Activated B cell treated with CpG ODN at 0.5 μM for 24 hours (primary cell): ENCODE measurements at regions not wholly inside any gene's neighbourhood (a gene's known extent, or its start where the extent isn't known, plus 50 kb on each side); places are given as distances from the start of the nearest gene placed in this dataset.
"Not testable (repeated sequence)": the region's sequence is repeated elsewhere in the genome, so short reads cannot be mapped to it uniquely, and the experiment has no call there.

Experiments
- ATAC-seq: fragments of 200-7000 bp; cut with Tn5 transposase; one replicate; pipeline ENCODE4 v1.10.0; 2021; ENCODE audit warnings: low read depth, mild to moderate bottlenecking, moderate library complexity
- CTCF ChIA-PET: fragments of 350-600 bp; sonication (Branson Sonifier 250); formaldehyde crosslinking; loops from one replicate; lab custom pipeline; 2021; ENCODE audit warnings: antibody characterized with exemption; lab: Charles Lee
- POLR2A ChIA-PET: fragments of 350-600 bp; sonication (Branson Sonifier 250); formaldehyde crosslinking; loops from one replicate; lab custom pipeline; 2021; ENCODE audit warnings: antibody characterized with exemption; lab: Charles Lee
- DNase-seq: peaks from one replicate; pipeline ENCODE4 v3.0.0; 2022
- H3K27ac Mint-ChIP-seq: one replicate; pipeline ENCODE4 v1.8.0; 2020; ENCODE audit warnings: mixed read lengths
- H3K27me3 Mint-ChIP-seq: one replicate; pipeline ENCODE4 v1.8.0; 2021; ENCODE audit warnings: mixed read lengths
- H3K36me3 Mint-ChIP-seq: one replicate; pipeline ENCODE4 v1.8.0; 2021; ENCODE audit warnings: low read depth, mixed read lengths
- H3K4me1 Mint-ChIP-seq: one replicate; pipeline ENCODE4 v1.8.0; 2021; ENCODE audit warnings: mixed read lengths
- H3K4me3 Mint-ChIP-seq: one replicate; pipeline ENCODE4 v1.8.0; 2020; ENCODE audit warnings: mild to moderate bottlenecking, mixed read lengths
- H3K9me3 Mint-ChIP-seq: one replicate; pipeline ENCODE4 v1.8.0; 2020; ENCODE audit warnings: mixed read lengths
- intact Hi-C: fragments of 100-400 bp; cut with micrococcal nuclease; formaldehyde crosslinking; loops from one replicate; pipeline ENCODE4 v1.15.1; 2024

DNA sequence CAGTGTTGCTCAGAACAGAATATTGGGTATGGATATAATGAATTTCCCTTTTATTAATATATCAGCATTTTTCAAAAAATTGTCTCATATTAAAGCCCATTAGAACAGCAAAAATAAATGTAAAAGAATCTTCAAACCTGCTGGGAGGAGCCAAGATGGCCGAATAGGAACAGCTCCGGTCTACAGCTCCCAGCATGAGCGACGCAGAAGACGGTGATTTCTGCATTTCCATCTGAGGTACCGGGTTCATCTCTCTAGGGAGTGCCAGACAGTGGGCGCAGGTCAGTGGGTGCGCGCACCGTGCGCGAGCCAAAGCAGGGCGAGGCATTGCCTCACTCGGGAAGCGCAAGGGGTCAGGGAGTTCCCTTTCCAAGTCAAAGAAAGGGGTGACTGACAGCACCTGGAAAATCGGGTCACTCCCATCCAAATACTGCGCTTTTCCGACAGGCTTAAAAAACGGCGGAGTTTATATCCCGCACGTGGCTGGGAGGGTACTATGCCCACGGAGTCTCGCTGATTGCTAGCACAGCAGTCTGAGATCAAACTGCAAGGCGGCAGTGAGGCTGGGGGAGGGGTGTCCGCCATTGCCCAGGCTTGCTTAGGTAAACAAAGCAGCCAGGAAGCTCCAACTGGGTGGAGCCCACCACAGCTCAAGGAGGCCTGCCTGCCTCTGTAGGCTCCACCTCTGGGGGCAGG is 816.8 kb downstream of the TTLL7 start:
- H3K4me3 Mint-ChIP-seq, CTCF ChIA-PET, ATAC-seq, H3K9me3 Mint-ChIP-seq, DNase-seq, H3K36me3 Mint-ChIP-seq, H3K4me1 Mint-ChIP-seq, H3K27ac Mint-ChIP-seq, POLR2A ChIA-PET, intact Hi-C loops, H3K27me3 Mint-ChIP-seq: not testable (repeated sequence)

DNA sequence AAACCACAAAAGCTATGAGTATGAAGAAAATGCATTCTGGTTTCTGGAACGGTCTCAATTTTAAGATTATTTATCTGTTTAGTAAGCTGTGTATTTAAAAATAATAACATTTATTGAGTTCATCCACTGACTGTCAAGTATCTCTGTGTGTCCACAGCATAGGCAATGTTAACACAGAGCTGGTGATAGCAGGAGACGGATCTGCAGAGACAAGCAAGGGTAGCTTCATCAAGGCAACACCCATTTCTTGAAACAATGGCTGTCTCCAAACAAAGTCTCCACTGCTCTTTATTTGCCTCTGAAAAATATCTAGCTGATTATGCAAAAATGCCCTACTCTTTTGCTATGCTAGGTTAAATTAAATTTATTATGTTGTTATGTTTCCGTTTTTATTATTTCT is 818.3 kb downstream of the TTLL7 start:
- intact Hi-C loops, H3K4me3 Mint-ChIP-seq, H3K4me1 Mint-ChIP-seq, DNase-seq, H3K27ac Mint-ChIP-seq, ATAC-seq, H3K9me3 Mint-ChIP-seq, H3K36me3 Mint-ChIP-seq, H3K27me3 Mint-ChIP-seq, POLR2A ChIA-PET, CTCF ChIA-PET: not testable (repeated sequence)

DNA sequence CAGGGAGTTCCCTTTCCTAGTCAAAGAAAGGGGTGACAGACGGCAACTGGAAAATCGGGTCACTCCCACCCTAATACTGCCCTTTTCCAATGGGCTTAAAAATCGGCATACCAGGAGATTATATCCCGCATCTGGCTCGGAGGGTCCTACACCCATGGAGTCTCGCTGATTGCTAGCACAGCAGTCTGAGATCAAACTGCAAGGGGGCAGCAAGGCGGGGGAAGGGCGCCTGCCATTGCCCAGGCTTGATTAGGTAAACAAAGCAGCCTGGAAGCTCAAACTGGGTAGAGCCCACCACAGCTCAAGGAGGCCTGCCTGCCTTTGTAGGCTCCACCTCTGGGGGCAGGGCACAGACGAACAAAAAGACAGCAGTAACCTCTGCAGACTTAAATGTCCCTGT is 831.3 kb downstream of the TTLL7 start:
- ATAC-seq, POLR2A ChIA-PET, H3K36me3 Mint-ChIP-seq, H3K4me3 Mint-ChIP-seq, H3K4me1 Mint-ChIP-seq, H3K9me3 Mint-ChIP-seq, CTCF ChIA-PET, H3K27me3 Mint-ChIP-seq, H3K27ac Mint-ChIP-seq, DNase-seq, intact Hi-C loops: not testable (repeated sequence)

DNA sequence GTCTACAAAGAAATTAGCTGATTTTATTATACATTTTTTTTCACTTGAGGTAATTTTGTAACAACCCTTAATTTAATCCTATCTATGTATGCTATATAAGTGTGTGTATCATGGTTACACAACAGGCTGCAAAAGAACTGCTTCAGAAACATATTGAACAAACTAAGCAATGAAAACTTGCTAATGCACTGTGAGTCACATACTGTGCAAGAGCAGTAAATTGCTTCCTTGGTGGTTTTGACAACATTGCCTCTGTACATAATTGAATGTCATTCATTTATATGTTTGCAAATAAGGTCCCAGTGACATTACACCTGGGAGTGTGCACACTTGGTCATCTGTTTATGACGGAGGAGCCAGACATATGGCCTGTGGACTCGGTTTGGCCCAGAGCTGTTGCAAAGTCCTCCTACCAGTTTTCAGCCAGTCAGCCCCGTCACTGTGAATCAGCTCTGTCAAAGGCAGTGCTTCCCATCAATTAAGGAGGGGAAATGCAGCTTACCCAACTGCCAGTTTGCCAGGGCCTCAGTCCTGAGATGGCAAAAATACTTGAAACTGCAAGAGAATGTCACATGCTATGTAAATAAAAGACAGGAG is 835.0 kb downstream of the TTLL7 start:
- H3K9me3 Mint-ChIP-seq, H3K27me3 Mint-ChIP-seq, intact Hi-C loops, H3K27ac Mint-ChIP-seq, ATAC-seq, H3K4me3 Mint-ChIP-seq, DNase-seq, CTCF ChIA-PET, H3K36me3 Mint-ChIP-seq, H3K4me1 Mint-ChIP-seq, POLR2A ChIA-PET: not testable (repeated sequence)

DNA sequence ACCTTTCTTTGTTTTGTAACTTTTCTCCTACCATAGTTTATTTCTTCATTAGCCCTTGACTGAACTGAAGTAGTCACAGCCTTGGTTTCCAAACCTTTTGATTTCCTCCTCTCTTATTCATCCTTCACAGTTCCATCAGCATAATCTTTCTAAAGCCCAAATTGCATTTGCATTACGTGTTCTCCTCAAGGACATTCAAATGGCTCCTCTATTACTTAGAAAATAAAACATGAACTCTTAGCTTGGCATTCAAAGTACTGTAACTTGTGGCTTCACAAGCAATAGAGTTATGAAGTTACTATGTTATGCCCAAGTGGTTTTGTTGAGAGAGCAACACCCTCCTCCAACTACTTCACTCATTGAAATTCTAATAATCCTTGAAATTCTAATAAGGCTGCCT is 840.0 kb downstream of the TTLL7 start:
- H3K27me3 Mint-ChIP-seq, DNase-seq, H3K4me1 Mint-ChIP-seq, CTCF ChIA-PET, intact Hi-C loops, H3K36me3 Mint-ChIP-seq, H3K4me3 Mint-ChIP-seq, H3K9me3 Mint-ChIP-seq, POLR2A ChIA-PET, ATAC-seq, H3K27ac Mint-ChIP-seq: not testable (repeated sequence)

DNA sequence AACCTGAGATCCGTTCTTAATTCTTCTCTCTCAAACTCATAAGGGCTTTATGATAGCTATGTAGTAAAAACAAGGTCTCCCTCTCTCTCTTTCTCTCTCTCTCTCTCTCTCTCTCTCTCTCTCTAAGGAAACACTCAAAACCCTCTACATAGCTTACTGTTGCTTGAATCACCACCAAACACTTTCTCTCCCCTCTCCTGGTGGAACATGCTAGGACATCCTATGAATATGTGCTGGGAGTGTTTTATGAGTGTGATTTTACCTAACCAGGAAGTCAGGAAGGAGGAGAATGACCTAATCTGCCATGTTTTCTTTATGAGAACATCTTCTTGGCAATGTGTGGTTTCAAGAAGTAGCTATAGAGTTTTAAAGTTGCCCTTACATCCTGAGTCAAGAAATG is 844.6 kb downstream of the TTLL7 start:
- H3K27me3 Mint-ChIP-seq, H3K27ac Mint-ChIP-seq, ATAC-seq, H3K9me3 Mint-ChIP-seq, intact Hi-C loops, H3K4me1 Mint-ChIP-seq, DNase-seq, POLR2A ChIA-PET, H3K4me3 Mint-ChIP-seq, H3K36me3 Mint-ChIP-seq, CTCF ChIA-PET: not testable (repeated sequence)

DNA sequence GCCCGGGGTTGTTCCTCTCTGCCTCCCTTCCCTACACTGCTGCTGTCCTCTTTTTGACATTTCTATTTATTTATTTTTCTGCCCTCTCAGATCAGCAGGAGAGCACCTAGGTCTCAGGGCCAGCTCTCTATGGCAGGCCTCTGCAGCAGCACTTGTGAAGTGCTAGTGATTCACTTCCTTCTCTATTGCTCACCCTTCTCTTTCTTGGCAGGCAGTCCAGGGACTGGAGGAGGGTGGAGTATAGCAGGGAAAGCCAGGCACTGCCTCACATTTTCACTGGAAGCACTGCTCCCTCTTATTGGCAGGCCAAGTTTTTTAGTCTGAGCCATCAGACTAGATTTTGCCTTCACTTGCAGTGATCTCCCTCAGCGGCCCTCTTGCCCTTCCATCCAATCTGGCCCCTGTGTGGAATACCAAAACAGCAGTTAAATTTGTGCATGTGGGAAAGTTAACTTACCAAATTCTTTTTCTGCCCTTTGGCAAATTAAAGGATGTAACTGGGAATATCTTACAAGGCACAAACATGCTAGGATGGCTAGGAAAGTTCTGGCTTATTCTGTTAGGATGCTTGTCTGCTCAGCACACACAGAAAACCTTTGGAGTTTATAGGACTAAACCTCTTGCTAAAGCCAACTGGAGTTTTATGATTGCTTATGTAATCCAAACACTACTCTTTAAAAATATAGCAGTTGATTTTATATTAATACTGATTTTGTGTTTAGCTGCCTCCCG is 847.6 kb downstream of the TTLL7 start:
- DNase-seq, CTCF ChIA-PET, H3K4me1 Mint-ChIP-seq, ATAC-seq, H3K27ac Mint-ChIP-seq, H3K9me3 Mint-ChIP-seq, H3K36me3 Mint-ChIP-seq, H3K4me3 Mint-ChIP-seq, H3K27me3 Mint-ChIP-seq, intact Hi-C loops, POLR2A ChIA-PET: not testable (repeated sequence)

DNA sequence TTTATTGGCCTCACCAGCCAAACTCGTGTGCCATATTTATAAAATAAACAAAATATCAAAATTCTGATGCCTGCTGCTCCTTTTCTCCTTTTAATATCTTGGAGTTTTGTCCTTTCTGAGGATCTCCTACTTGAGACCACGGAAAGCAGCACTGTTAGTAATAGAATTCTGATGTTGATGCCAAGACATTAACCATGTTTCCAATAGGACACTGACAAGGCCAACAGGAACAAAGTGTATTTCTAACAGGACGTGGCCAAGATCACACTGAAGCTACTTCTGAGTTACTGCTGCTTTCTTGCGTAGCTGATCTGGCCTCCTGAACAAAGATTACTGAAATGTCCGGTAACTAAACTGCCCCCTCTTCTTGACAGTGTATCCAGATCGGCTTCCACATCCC is 848.5 kb downstream of the TTLL7 start:
- H3K9me3 Mint-ChIP-seq, H3K36me3 Mint-ChIP-seq, H3K4me3 Mint-ChIP-seq, H3K27ac Mint-ChIP-seq, POLR2A ChIA-PET, ATAC-seq, H3K27me3 Mint-ChIP-seq, intact Hi-C loops, DNase-seq, CTCF ChIA-PET, H3K4me1 Mint-ChIP-seq: not testable (repeated sequence)

DNA sequence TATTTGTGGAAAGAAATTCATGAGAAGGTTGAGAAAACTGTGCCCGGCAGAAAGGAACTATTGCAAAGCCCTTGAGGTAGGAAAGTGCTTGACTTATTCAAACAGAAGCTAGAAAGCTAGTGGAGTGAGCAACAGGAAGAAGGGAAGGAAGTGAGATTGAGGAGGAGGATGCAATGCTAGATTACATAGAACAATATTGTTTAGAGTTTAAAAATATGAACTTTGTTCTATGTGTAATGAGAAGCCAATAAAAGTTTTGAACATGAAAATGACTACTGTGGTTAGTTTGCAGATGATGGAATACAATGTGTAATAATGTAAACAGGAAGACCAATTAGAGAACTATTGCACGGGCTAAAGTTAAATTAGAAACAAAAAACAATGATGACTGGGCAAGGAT is 853.1 kb downstream of the TTLL7 start:
- CTCF ChIA-PET, H3K9me3 Mint-ChIP-seq, H3K36me3 Mint-ChIP-seq, ATAC-seq, H3K27me3 Mint-ChIP-seq, H3K4me1 Mint-ChIP-seq, POLR2A ChIA-PET, H3K4me3 Mint-ChIP-seq, DNase-seq, intact Hi-C loops, H3K27ac Mint-ChIP-seq: not testable (repeated sequence)

DNA sequence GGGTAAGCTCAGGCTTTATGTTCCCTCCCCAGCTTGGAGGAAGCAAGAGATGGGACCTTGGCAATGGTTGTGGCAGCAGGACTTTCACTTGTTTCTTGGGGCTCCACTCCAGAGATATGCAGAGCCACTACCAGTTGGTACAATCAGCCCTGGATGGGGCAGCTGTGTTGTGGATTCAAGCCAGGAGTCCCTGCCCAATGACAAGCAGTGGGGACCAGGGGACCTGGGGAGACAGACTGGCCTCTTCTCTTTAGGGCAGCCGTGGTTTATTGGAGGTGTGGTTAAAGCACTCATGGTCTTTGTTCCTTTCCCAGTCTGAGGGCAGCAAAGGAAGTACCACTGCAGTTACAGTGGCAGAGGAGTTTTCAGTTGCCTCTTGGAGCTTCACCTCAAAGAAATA is 856.1 kb downstream of the TTLL7 start:
- intact Hi-C loops, POLR2A ChIA-PET, H3K9me3 Mint-ChIP-seq, H3K36me3 Mint-ChIP-seq, CTCF ChIA-PET, H3K4me3 Mint-ChIP-seq, H3K27me3 Mint-ChIP-seq, H3K27ac Mint-ChIP-seq, H3K4me1 Mint-ChIP-seq, ATAC-seq, DNase-seq: not testable (repeated sequence)

DNA sequence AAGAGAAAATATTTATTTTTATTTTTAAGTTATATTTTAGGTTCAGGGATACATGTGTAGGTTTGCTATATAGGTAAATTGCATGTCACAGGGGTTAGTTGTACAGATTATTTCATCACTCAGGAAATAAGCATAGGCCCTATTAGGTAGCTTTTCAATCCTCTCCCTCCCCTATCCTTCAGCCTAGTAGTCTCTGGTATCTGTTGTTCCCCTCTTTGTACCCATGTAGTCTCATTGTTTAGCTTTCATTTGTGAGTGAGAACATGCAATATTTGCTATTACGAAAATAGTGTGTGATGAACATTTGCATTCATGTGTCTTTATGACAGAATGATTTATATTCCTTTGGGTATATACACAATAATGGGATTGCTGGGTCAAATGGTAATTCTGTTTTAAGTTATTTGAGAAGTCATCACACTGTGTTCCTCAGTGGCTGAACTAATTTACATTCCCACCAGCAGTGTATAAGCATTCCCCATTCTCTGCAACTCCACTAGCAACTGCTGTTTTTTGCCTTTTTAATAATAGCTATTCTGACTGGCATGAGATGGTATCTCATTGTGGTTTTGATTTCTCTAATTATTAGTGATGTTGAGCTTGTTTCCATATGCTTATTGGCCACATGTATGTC is 863.3 kb downstream of the TTLL7 start:
- H3K27ac Mint-ChIP-seq, ATAC-seq, POLR2A ChIA-PET, H3K27me3 Mint-ChIP-seq, H3K36me3 Mint-ChIP-seq, H3K9me3 Mint-ChIP-seq, intact Hi-C loops, H3K4me1 Mint-ChIP-seq, CTCF ChIA-PET, H3K4me3 Mint-ChIP-seq, DNase-seq: not testable (repeated sequence)
